IPS-11a (cell line): ENCODE measurements at regions not wholly inside any gene's neighbourhood (a gene's known extent, or its start where the extent isn't known, plus 50 kb on each side); places are given as distances from the start of the nearest gene placed in this dataset.
"Not testable (repeated sequence)": the region's sequence is repeated elsewhere in the genome, so short reads cannot be mapped to it uniquely, and the experiment has no call there.

Experiments used
- H3K4me3 ChIP-seq: one replicate; pipeline ENCODE4 v1.5.1; 2013; ENCODE audit warnings: low read depth, low read length, control low read depth

GRCh38 chr7:68559518-68559917 lies 1038.8 kb upstream of the AUTS2 start:
- no peak overlapping the region for H3K4me3 ChIP-seq

DNA sequence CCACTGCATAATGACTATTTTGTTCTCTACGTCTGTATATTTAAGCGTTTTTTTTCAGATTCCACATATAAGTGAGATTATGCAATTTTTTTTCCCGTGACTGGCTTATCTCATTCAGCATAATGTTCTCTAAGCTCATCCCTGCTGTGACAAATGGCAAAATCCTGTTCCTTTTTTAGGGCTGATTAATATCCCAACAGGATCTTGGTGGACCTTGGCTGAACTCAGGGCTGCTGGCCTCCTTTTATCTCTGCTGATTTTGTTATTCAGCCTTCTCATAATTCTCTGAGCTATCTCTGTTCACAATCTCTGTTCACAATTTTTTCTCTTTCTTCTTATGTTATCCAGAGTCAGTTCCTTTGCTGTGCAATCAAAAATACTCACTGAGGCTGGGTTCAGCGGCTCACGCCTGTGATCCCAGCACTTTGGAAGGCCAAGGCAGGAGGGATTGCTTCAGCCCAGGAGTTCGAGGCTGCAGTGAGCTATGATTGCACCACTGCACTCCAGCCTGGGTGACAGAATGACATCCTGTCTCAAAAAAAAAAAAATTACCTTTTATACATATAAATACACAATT lies 1035.9 kb upstream of the AUTS2 start:
- H3K4me3 ChIP-seq, result no peak overlapping the region

GRCh38 chr7:68564306-68565135 lies 1033.8 kb upstream of the AUTS2 start:
- H3K4me3 ChIP-seq, result no peak overlapping the region

DNA sequence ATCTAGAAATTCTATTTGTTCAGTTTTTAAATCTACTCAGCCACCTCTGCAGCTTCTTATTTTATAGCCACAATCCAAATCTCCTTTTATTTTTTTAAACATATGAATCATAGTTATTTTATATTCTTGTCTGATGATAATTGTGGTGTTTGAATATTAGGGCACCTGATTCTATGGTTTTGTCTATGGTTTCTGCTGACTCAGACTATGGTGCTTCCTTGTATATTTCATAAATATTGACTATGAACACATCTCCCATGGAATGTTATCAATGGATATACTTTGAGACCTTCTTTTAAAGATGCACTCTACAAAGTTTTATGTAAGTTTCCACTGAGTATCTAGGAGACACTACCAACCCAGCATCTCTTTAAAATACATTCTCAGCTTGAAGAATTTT lies 1027.0 kb upstream of the AUTS2 start:
- H3K4me3 ChIP-seq, result no peak overlapping the region

GRCh38 chr7:68573271-68574005 lies 1024.8 kb upstream of the AUTS2 start:
- no peak overlapping the region for H3K4me3 ChIP-seq

DNA sequence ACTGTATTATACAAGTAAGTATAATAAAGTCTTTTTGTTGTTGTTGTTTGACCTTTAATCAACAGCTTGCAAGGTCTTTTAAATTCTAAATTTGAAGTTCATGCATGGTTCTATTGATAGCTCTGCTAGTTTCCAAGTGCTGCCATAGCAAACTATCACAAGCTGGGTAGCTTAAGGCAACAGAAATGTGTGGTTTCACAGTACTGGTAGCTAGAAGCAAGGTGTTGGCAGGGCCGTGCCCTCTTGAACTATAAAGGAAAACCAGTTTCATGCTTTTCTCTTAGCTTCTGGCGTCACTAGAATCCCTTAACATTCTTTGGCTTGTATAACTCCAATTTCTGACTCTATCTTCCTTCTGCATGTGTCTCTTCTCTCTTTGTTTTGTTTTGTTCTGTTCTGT lies 1021.9 kb upstream of the AUTS2 start:
- H3K4me3 ChIP-seq, result no peak overlapping the region

GRCh38 chr7:68581417-68581816 lies 1016.9 kb upstream of the AUTS2 start:
- no peak overlapping the region for H3K4me3 ChIP-seq

GRCh38 chr7:68587599-68587998 lies 1010.7 kb upstream of the AUTS2 start:
- no peak overlapping the region for H3K4me3 ChIP-seq

- no peak overlapping the region for H3K4me3 ChIP-seq
Observed at GRCh38 chr7:68601826-68602225, 996.4 kb upstream of the AUTS2 start.

DNA sequence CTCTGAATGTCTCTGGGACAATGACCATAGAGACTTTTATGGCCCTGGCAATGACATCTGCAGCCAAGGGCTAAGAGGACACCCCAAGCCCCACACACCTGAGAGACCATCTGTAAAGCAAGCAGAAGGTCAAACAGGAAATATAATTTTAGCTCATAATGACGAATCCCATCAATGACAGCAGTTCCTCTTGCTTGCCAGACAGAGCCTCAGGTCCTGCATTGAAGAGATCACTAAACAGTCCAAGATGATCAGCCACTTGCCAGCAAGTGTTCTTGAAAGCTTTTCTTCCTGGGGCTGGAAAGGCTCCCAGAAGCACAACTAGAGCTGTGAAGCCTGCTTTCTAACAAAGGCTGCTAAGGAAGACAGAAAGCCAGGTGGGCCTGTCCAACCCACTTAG lies 993.7 kb upstream of the AUTS2 start:
- H3K4me3 ChIP-seq, result no peak overlapping the region

DNA sequence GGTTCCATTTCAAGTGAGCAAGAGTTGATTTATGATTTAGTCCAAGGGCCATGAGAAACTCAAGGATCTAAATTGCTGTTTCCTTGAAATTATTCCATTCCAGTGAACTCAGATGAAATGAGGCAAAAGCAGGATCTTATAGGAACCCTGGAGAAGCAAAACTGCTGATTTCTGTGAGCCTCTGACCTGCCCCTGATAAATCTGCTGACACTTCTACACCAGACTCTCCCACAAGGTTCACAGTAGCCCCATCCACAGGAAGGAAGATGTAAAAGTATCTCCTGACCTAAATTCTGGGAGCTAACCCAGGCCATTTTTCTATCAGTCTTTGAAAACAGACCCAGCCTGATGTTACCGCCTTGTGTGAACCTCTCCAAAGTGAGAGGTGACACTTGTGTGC lies 987.6 kb upstream of the AUTS2 start:
- no peak overlapping the region for H3K4me3 ChIP-seq

DNA sequence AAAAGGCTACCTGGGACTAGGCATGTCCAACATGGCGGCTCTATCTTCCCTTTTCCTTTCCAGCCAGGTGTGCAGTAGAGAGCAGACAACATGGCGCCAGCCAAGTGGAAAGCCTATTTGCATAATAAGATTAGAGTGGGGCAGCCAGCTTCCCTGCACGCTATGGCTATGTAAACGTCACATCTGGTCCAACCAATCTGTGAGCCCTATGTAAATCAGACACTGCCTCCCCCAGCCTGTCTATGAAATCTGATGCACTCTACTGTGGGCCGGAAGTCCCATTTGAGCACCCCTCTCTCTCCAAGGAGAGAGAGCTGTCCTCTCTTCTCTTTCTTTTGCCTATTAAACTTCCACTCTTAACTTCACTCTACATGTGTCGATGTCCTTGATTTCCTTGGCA lies 984.9 kb upstream of the AUTS2 start:
- no peak overlapping the region for H3K4me3 ChIP-seq

- no peak overlapping the region for H3K4me3 ChIP-seq
Observed at GRCh38 chr7:68613897-68614296, 984.4 kb upstream of the AUTS2 start.

DNA sequence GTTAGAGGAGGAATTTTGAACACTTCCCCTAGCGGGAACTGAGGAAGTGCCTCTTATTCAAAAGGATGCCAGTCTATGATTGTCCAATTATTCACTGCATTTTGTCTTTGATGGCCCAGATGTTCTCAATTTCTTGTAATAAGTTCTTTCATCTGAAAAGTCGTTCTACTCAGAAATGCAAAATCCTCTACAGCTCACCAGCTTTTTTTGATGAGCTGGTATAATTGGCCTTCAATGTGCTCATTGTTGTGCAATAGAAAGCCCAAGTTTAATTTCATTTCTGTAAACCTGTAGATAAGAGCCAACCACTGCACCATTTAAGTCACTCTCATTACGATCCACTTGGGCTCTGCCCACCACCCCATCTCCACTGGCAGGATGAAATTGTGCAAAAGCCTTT lies 978.7 kb upstream of the AUTS2 start:
- no peak overlapping the region for H3K4me3 ChIP-seq

DNA sequence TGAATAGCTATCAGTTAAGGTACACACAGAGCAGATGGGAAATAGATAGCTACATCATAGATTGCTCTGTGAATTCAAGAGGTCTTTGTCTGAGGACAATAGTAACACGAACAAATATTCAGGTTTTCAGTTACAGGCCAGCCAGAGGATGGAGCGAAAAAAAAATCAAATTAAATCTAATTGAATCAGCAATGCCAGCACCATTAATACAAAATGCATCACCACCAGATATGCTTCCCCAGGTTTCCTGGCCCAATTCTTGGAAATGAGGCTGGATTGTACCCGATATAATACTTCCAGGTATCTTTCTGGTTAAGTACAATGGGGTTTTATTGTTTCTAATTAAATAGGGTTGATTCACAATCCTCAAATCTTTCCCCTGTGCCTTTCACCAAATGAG lies 975.8 kb upstream of the AUTS2 start:
- no peak overlapping the region for H3K4me3 ChIP-seq

DNA sequence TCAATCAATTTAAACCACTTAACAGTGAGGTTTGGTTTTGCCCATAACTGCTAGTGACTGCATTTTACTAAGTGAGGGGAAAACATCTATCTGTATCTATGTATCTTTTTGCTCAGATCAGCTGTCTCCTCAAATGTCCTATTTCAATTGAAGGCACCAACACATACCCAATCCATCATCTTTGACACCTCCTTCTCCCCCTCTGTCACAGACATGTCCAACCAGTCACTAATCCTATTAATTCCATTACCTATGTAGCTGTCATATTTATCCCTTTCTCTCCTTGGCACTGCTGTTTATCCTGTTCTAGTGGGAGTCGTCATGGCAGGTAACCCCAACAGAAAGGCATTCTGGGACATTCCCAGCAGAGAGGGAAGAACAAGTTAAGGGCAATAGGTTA lies 975.2 kb upstream of the AUTS2 start:
- H3K4me3 ChIP-seq, result no peak overlapping the region

- no peak overlapping the region for H3K4me3 ChIP-seq
Observed at GRCh38 chr7:68627247-68627864, 970.9 kb upstream of the AUTS2 start.

GRCh38 chr7:68630914-68631313 lies 967.4 kb upstream of the AUTS2 start:
- H3K4me3 ChIP-seq, result not testable (repeated sequence)

DNA sequence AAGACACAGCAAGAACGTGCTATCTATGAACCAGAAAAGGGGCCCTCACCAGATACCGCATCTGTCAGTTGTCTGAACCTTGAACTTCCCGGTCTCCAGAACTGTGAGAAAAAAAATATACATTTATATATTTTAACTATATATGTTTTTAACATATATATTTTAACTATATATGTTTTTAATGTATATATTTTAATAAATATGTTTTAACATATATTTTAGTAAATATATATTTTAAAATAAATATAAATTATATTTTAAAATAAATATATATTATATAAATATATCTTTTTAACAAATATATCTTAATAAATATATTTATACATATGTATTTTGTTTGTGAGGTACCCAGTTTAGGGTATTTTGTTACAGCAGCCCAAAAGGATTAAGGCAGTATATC lies 958.2 kb upstream of the AUTS2 start:
- no peak overlapping the region for H3K4me3 ChIP-seq

DNA sequence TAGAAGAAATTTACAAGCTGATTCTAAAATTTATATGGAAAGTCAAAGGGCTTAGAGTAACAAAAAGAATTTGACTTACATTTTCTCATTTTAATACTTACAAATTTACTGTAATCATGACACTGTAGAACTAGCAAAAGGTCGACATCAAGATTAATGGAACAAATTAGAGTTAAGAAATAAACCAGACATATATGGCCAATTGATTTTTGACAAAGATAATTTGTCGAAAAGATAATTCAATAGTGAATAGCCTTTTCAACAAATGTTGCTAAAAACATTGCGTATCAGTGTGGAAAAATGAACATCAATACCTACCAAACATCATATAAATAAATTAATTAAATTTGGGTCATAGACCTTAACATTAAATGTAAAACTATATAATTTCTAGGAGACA lies 955.5 kb upstream of the AUTS2 start:
- H3K4me3 ChIP-seq, result no peak overlapping the region

GRCh38 chr7:68663392-68663791 lies 934.9 kb upstream of the AUTS2 start:
- no peak overlapping the region for H3K4me3 ChIP-seq

- no peak overlapping the region for H3K4me3 ChIP-seq
Observed at GRCh38 chr7:68671046-68671445, 927.2 kb upstream of the AUTS2 start.
